RWPE2 (cell line): ENCODE measurements at regions not wholly inside any gene's neighbourhood (a gene's known extent, or its start where the extent isn't known, plus 50 kb on each side); places are given as distances from the start of the nearest gene placed in this dataset.
"Not testable (repeated sequence)": the region's sequence is repeated elsewhere in the genome, so short reads cannot be mapped to it uniquely, and the experiment has no call there.

Source experiments
- ATAC-seq: fragments of 200-7000 bp; cut with Tn5 transposase; 3 replicates; pipeline ENCODE4 v1.9.1; 2021; ENCODE audit warnings: low read depth
- DNase-seq: peaks from one replicate; pipeline ENCODE4 v3.0.0-alpha.2; 2020; ENCODE audit warnings: low spot score
- H3K27ac ChIP-seq: fragments of 450-650 bp; 2 replicates; pipeline ENCODE4 v1.5.1; 2017; ENCODE audit warnings: mild to moderate bottlenecking; ENCODE audit not compliant: poor library complexity, severe bottlenecking
- H3K27me3 ChIP-seq: fragments of 250-450 bp; sonication (Bioruptor Pico); 2 replicates; pipeline ENCODE4 v1.5.1; 2021; ENCODE audit warnings: mild to moderate bottlenecking, moderate library complexity; ENCODE audit not compliant: insufficient read depth, poor library complexity, severe bottlenecking
- H3K36me3 ChIP-seq: fragments of 250-450 bp; sonication (Bioruptor Pico); 2 replicates; pipeline ENCODE4 v1.5.1; 2020; ENCODE audit warnings: low read depth, mild to moderate bottlenecking, moderate library complexity
- H3K4me1 ChIP-seq: fragments of 250-450 bp; sonication (Bioruptor Pico); 2 replicates; pipeline ENCODE4 v1.5.1; 2021; ENCODE audit warnings: mild to moderate bottlenecking, moderate library complexity; ENCODE audit not compliant: insufficient read depth, poor library complexity, severe bottlenecking
- H3K4me3 ChIP-seq: fragments of 250-450 bp; sonication (Bioruptor Pico); 2 replicates; pipeline ENCODE4 v1.5.1; 2021; ENCODE audit warnings: mild to moderate bottlenecking, moderate library complexity; ENCODE audit not compliant: severe bottlenecking
- H3K9me3 ChIP-seq: fragments of 250-450 bp; sonication (Bioruptor Pico); 2 replicates; pipeline ENCODE4 v1.5.1; 2021; ENCODE audit warnings: mild to moderate bottlenecking, moderate library complexity; ENCODE audit not compliant: severe bottlenecking
- TF ChIP-seq, protein P1 (sequence below): fragments of 450-650 bp; IDR thresholded peaks from one replicate; pipeline ENCODE4 v1.5.1; 2017; ENCODE audit warnings: mild to moderate bottlenecking, moderate library complexity; ENCODE audit not compliant: poor library complexity, severe bottlenecking

DNA sequence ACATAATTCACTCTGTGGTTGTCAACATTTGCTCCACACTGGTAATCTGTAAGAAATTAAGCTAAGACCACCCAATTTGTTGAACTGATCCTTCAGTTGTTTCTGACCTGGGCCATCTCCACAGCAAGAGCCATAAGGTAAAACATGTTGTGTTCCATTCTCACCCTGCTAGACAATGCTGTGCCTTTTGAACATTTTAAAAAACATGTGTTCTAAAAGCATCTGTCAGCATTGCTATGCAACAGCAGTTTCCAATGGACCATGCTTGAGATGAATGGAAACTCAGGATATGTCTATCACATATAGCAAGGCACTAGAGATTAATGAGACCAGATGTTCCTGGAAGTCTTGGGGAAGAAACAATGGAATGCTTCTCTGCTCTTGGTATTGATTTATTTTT lies 455.1 kb upstream of the RGMB start:
- DNase-seq (no peak), ATAC-seq (no peak)
- peaks cover 23% of the 10 kb centered on the region for H3K4me1 ChIP-seq
- no peaks in the 10 kb centered on the region for H3K9me3 ChIP-seq
- H3K27ac ChIP-seq: no peak overlapping the region
- no peaks in the 10 kb centered on the region for H3K27me3 ChIP-seq
- no peak overlapping the region for H3K4me3 ChIP-seq
- no peaks in the 10 kb centered on the region for H3K36me3 ChIP-seq
- TF ChIP-seq, protein P1, sequence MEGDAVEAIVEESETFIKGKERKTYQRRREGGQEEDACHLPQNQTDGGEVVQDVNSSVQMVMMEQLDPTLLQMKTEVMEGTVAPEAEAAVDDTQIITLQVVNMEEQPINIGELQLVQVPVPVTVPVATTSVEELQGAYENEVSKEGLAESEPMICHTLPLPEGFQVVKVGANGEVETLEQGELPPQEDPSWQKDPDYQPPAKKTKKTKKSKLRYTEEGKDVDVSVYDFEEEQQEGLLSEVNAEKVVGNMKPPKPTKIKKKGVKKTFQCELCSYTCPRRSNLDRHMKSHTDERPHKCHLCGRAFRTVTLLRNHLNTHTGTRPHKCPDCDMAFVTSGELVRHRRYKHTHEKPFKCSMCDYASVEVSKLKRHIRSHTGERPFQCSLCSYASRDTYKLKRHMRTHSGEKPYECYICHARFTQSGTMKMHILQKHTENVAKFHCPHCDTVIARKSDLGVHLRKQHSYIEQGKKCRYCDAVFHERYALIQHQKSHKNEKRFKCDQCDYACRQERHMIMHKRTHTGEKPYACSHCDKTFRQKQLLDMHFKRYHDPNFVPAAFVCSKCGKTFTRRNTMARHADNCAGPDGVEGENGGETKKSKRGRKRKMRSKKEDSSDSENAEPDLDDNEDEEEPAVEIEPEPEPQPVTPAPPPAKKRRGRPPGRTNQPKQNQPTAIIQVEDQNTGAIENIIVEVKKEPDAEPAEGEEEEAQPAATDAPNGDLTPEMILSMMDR: no peak

DNA sequence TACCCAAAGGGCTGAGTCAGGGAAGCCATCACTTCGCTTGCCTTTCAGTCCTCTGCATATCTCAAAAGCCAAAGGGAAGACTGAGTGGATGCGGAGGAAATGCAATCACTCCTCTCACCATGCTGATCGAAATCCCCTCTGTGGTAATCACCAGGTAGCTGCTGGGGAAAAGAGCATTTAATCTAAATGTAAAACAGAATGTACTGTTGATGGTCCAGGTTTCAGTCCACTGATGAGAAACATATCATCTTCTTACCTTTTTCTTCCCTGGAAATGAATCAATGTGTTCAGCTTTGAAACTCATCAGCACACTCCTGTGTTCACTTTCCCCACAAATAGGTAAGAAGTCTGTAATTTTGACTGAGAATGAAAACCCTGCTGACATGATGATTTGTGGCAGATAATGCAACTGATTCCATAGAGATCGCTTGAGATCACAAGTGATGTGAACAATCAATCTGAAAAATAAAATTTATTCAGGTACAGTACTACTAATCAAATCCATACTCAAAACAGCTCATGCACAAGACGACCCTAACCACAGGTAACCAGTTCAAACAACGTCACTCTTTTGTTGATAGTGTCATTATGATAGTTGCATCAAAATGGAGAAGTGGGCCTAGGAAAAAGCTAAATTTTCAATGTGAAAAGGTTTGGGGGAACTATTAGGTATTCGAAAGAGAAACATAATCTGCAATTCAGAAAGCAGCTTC lies 454.0 kb upstream of the RGMB start:
- H3K27ac ChIP-seq: no peak overlapping the region
- H3K27me3 ChIP-seq: no peaks in the 10 kb centered on the region
- H3K4me3 ChIP-seq: no peak overlapping the region
- TF ChIP-seq, protein P1: no peak
- no peaks in the 10 kb centered on the region for H3K9me3 ChIP-seq
- ATAC-seq (no peak), DNase-seq (no peak)
- peaks cover 12% of the 10 kb centered on the region for H3K4me1 ChIP-seq
- H3K36me3 ChIP-seq: no peaks in the 10 kb centered on the region

DNA sequence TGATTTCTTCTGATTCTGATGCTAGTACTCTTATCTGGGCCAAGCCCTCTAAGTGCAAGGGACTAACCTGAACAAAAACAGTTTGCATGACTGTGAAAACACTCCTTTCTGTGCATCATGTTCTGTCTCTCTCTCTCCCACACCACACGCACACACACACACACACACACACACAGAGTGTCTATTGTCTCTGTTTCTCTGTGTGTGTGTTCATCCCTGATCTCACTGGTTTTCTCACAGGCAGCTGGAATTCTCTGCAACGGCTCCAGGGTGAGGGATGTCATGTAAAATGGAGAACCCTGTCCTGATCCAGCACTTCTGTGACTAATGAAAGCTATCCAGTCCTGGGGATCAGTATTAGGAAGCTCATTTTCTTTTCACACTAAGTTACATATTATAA lies 453.1 kb upstream of the RGMB start:
- Histone ChIP-seq H3K27ac (no peak overlapping the region), H3K4me1 (peaks cover 3% of the 10 kb centered on the region), H3K4me3 (no peak overlapping the region), H3K36me3 (no peaks in the 10 kb centered on the region), H3K9me3 (no peaks in the 10 kb centered on the region), H3K27me3 (no peaks in the 10 kb centered on the region)
- DNase-seq (no peak), ATAC-seq (no peak)
- TF ChIP-seq, protein P1: no peak

DNA sequence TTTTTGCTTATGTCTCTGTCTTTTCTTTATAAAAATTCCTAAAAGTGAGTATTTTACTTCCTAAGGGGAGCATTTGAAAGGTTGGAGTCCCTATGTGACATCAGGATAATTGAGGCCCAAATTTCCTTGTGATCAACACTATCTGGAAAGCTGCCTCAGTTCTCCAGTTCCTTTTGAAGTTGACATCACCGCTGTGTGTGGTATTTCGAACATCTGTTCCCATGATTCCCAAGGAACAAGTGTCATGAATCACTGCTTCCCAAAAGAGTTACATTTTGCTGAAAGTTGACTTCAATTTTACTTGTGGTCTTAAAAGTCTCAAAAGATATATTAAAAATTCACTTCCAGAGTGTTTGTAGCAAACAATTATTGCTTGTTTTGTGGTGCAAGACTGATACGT lies 452.1 kb upstream of the RGMB start:
- ATAC-seq: no peak
- Histone ChIP-seq H3K27me3 (no peaks in the 10 kb centered on the region), H3K36me3 (no peaks in the 10 kb centered on the region), H3K9me3 (no peaks in the 10 kb centered on the region), H3K27ac (no peak overlapping the region), H3K4me3 (no peak overlapping the region), H3K4me1 (no peaks in the 10 kb centered on the region)
- DNase-seq: no peak
- TF ChIP-seq, protein P1: no peak

DNA sequence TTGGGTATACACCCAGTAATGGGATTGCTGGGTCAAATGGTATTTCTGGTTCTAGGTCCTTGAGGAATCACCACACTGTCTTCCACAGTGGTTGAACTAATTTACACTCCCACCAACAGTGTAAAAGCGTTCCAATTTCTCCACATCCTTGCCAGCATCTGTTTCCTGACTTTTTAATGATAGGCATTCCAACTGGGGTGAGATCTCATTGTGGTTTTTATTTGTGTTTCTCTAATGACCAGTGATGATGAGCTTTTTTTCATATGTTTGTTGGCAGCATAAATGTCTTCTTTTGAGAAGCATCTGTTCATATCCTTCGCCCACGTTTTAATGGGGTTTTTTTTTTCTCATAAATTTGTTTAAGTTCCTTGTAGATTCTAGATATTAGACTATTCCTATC lies 448.3 kb upstream of the RGMB start:
- not testable (repeated sequence) for ATAC-seq, H3K4me3 ChIP-seq, H3K27me3 ChIP-seq, H3K9me3 ChIP-seq, H3K4me1 ChIP-seq, H3K27ac ChIP-seq, DNase-seq, H3K36me3 ChIP-seq
